SK-N-SH (cell line): ENCODE measurements at regions not wholly inside any gene's neighbourhood (a gene's known extent, or its start where the extent isn't known, plus 50 kb on each side); places are given as distances from the start of the nearest gene placed in this dataset.

Source experiments
- CTCF ChIA-PET: fragments of 300-600, 350-600 bp; formaldehyde crosslinking; extraction: SDS; loops from one replicate; lab custom pipeline; 2021; lab: Yijun Ruan, JAX
- POLR2A ChIA-PET: fragments of 350-600 bp; sonication (Branson Sonifier 250); formaldehyde crosslinking; extraction: SDS; loops from one replicate; lab custom pipeline; 2020; ENCODE audit warnings: antibody characterized with exemption, inconsistent platforms; lab: Yijun Ruan, JAX
- DNase-seq: peaks from one replicate; pipeline ENCODE4 v3.0.0; 2012
- H2AFZ ChIP-seq: fragments of 200-600 bp; sonication (generic); 2 replicates; pipeline ENCODE4 v1.8.1; 2016; ENCODE audit warnings: antibody characterized with exemption, mild to moderate bottlenecking, low read depth
- H3F3A ChIP-seq: fragments of 200-600 bp; sonication (generic); replicated peaks from 2 replicates; pipeline ENCODE3; 2016; ENCODE audit warnings: antibody characterized with exemption, mild to moderate bottlenecking; ENCODE audit not compliant: insufficient read depth
- H3K27ac ChIP-seq, 2 experiments: fragments of 200-500 bp in 1 of 2; fragments of 200-600 bp in 1 of 2; sonication (Bioruptor generic) in 1 of 2; sonication (generic), shearing (Covaris generic) in 1 of 2; 2 replicates each; pipeline versions ENCODE4 v1.5.1 to v1.6.1; 2014 to 2016; ENCODE audit warnings: low read depth in 2 of 2, inconsistent platforms in 1 of 2, low read length in 1 of 2, mild to moderate bottlenecking in 1 of 2, mixed read lengths in 1 of 2
- H3K27me3 ChIP-seq: fragments of 200-600 bp; sonication (generic), shearing (Covaris generic); 2 replicates; pipeline ENCODE4 v1.6.1; 2016; ENCODE audit warnings: mixed run types; ENCODE audit not compliant: insufficient read depth
- H3K36me3 ChIP-seq, 2 experiments: fragments of 200-500 bp in 1 of 2; fragments of 200-600 bp in 1 of 2; sonication (Bioruptor generic) in 1 of 2; sonication (generic) in 1 of 2; replicated peaks in 1 of 2; 2 replicates each; pipeline versions ENCODE3 to v1.5.1; 2014 to 2016; ENCODE audit warnings: low read length in 1 of 2, mild to moderate bottlenecking in 1 of 2; ENCODE audit not compliant: insufficient read depth in 2 of 2, control insufficient read depth in 1 of 2
- H3K4me1 ChIP-seq, 2 experiments: fragments of 200-500 bp in 1 of 2; fragments of 200-600 bp in 1 of 2; sonication (Bioruptor generic) in 1 of 2; sonication (generic), shearing (Covaris generic) in 1 of 2; 2 replicates each; pipeline versions ENCODE4 v1.5.1 to v1.6.1; 2014 to 2016; ENCODE audit warnings: low read depth in 1 of 2, low read length in 1 of 2, mixed run types in 1 of 2; ENCODE audit not compliant: insufficient read depth in 2 of 2, control insufficient read depth in 1 of 2
- H3K4me2 ChIP-seq: fragments of 200-600 bp; sonication (generic), shearing (Covaris generic); 2 replicates; pipeline ENCODE4 v1.6.1; 2017; ENCODE audit warnings: mixed run types
- H3K4me3 ChIP-seq, 2 experiments: fragments of 200-500 bp in 1 of 2; fragments of 200-600 bp in 1 of 2; sonication (Bioruptor generic) in 1 of 2; sonication (generic), shearing (Covaris generic) in 1 of 2; 2 replicates each; pipeline versions ENCODE4 v1.5.1 to v1.8.1; 2014 to 2016; ENCODE audit warnings: low read depth in 2 of 2, inconsistent platforms in 1 of 2, low read length in 1 of 2, mild to moderate bottlenecking in 1 of 2, mixed read lengths in 1 of 2, moderate library complexity in 1 of 2
- H3K79me2 ChIP-seq: fragments of 200-600 bp; sonication (generic); 2 replicates; pipeline ENCODE4 v1.8.1; 2017; ENCODE audit warnings: mild to moderate bottlenecking; ENCODE audit not compliant: insufficient read depth
- H3K9ac ChIP-seq: fragments of 200-600 bp; sonication (generic); 2 replicates; pipeline ENCODE4 v1.6.1; 2017; ENCODE audit warnings: mixed run types
- H3K9me2 ChIP-seq: fragments of 200-600 bp; sonication (generic); 2 replicates; pipeline ENCODE4 v1.6.1; 2017; ENCODE audit warnings: mixed run types
- H3K9me3 ChIP-seq: fragments of 200-600 bp; sonication (generic); 2 replicates; pipeline ENCODE4 v1.6.1; 2017; ENCODE audit warnings: mixed run types, mild to moderate bottlenecking, moderate library complexity
- H4K20me1 ChIP-seq: fragments of 200-600 bp; sonication (generic); 2 replicates; pipeline ENCODE4 v1.6.1; 2017; ENCODE audit warnings: mild to moderate bottlenecking, mixed run types; ENCODE audit not compliant: insufficient read depth
- CHD2 ChIP-seq: fragments of 150-350 bp; IDR thresholded peaks from 2 replicates; pipeline ENCODE4 v1.6.1; 2018; ENCODE audit warnings: low read length; ENCODE audit not compliant: partially characterized antibody
- CTCF ChIP-seq: fragments of 200-600 bp; sonication (generic); IDR thresholded peaks from 2 replicates; pipeline ENCODE4 v1.6.1; 2017; ENCODE audit warnings: antibody characterized with exemption, mild to moderate bottlenecking, moderate library complexity
- ELF1 ChIP-seq: IDR thresholded peaks from 2 replicates; pipeline ENCODE4 v1.4.0; 2012
- EP300 ChIP-seq, 2 experiments: IDR thresholded peaks; 2 replicates each; pipeline versions ENCODE4 v1.4.0 to v1.6.1; 2012; ENCODE audit warnings: borderline replicate concordance in 1 of 2, low read depth in 1 of 2, low read length in 1 of 2
- FOSL2 ChIP-seq: IDR thresholded peaks from 2 replicates; pipeline ENCODE4 v1.4.0; 2012; ENCODE audit warnings: low read depth, mild to moderate bottlenecking, moderate library complexity, borderline replicate concordance
- GABPA ChIP-seq: IDR thresholded peaks from 2 replicates; pipeline ENCODE4 v1.4.0; 2012; ENCODE audit warnings: low read depth, mild to moderate bottlenecking
- GATA2 ChIP-seq: sonication (generic); formaldehyde crosslinking; IDR thresholded peaks from 2 replicates; pipeline ENCODE4 v1.5.0; 2020; ENCODE audit warnings: mild to moderate bottlenecking, missing genetic modification reagents
- MEF2A ChIP-seq: IDR thresholded peaks from 2 replicates; pipeline ENCODE4 v1.4.0; 2012; ENCODE audit warnings: low read depth, borderline replicate concordance
- MXI1 ChIP-seq: IDR thresholded peaks from 2 replicates; pipeline ENCODE4 v1.6.1; 2012; ENCODE audit warnings: mild to moderate bottlenecking, low read depth, low read length, improper control_type of control experiment
- NFIC ChIP-seq: IDR thresholded peaks from 2 replicates; pipeline ENCODE4 v1.4.0; 2012; ENCODE audit warnings: borderline replicate concordance
- PBX3 ChIP-seq: IDR thresholded peaks from 2 replicates; pipeline ENCODE4; 2012
- RCOR1 ChIP-seq: fragments of 150-350 bp; IDR thresholded peaks from 2 replicates; pipeline ENCODE4 v1.6.1; 2017; ENCODE audit warnings: antibody characterized with exemption, low read length
- TCF12 ChIP-seq: IDR thresholded peaks from 2 replicates; pipeline ENCODE4 v1.4.0; 2012
- USF1 ChIP-seq: IDR thresholded peaks from 2 replicates; pipeline ENCODE4 v1.4.0; 2012; ENCODE audit warnings: low read depth, borderline replicate concordance
- USF2 ChIP-seq: fragments of 150-350 bp; IDR thresholded peaks from 2 replicates; pipeline ENCODE4 v1.6.1; 2017; ENCODE audit warnings: antibody characterized with exemption, low read length, low read depth, borderline replicate concordance
- YY1 ChIP-seq: IDR thresholded peaks from 2 replicates; pipeline ENCODE4 v1.4.0; 2012; ENCODE audit warnings: low read depth, mild to moderate bottlenecking
- WGBS: methylation state at CpG from one replicate; pipeline ENCODE4 v1.1.6; 2017; ENCODE audit warnings: low lambda C conversion rate; 5-methylcytosine and 5-hydroxymethylcytosine counted together

GRCh38 chr11:38577769-38578168 is 1979.7 kb upstream of the RAG2 start (continued):
- no peak for TF ChIP-seq CHD2

- POLR2A ChIA-PET = no interaction called here
- H3F3A ChIP-seq = no peaks in the 10 kb centered on the region
- no peak overlapping the region for H2AFZ ChIP-seq
- no peaks in the 10 kb centered on the region for H3K36me3 ChIP-seq
- no peaks in the 10 kb centered on the region for H3K79me2 ChIP-seq
- no peak overlapping the region for H3K9ac ChIP-seq
- H3K9me3 ChIP-seq = no peaks in the 10 kb centered on the region
- TF ChIP-seq ELF1 (no peak), GATA2 (CRISPR knock-in tag) (no peak), USF2 (no peak), NFIC (no peak), MXI1 (no peak), RCOR1 (no peak), FOSL2 (no peak), USF1 (no peak), EP300 (IDR thresholded peaks at IDR 0.05; ENCODE audit: borderline replicate concordance in 1 of 2, low read depth in 1 of 2, low read length in 1 of 2) (no peak), PBX3 (no peak), MEF2A (no peak), TCF12 (no peak), YY1 (no peak), GABPA (no peak), CTCF (no peak)
- H3K27me3 ChIP-seq = no peaks in the 10 kb centered on the region
- no peaks in the 10 kb centered on the region for H3K9me2 ChIP-seq
- no peak overlapping the region for H3K4me3 ChIP-seq
- no peak for DNase-seq
- WGBS = 9% methylated on average over 3 of the region's 3 CpGs
- H3K4me2 ChIP-seq = no peak overlapping the region
- 0 out of 4 replicates have a peak overlapping the region, but pooled peaks of 1 of the 2 experiments have one; percentile 7 for H3K27ac ChIP-seq
- no peaks in the 10 kb centered on the region for H4K20me1 ChIP-seq
- CTCF ChIA-PET = no interaction called here
- no peaks in the 10 kb centered on the region for H3K4me1 ChIP-seq
Measured at GRCh38 chr11:38562562-38562961, 1964.5 kb upstream of the RAG2 start.
